ENCODE measurements at regions not wholly inside any gene's neighbourhood (a gene's known extent, or its start where the extent isn't known, plus 50 kb on each side); places are given as distances from the start of the nearest gene placed in this dataset.

- no peak for TF ChIP-seq ARNTL (CRISPR knock-in tag; IDR thresholded peaks at IDR 0.05; ENCODE audit: borderline replicate concordance, low read depth)
- no peak for TF ChIP-seq ZC3H10 (CRISPR knock-in tag; IDR thresholded peaks at IDR 0.05)
- no peak for TF ChIP-seq RARB (CRISPR knock-in tag; IDR thresholded peaks at IDR 0.05)
These were observed 96.0 kb downstream of the LSM3 start for GRCh38 chr3:14274612-14274936.

All from SK-N-SH treated with all-trans-retinoic acid at 6 μM for 48 hours (cell line).